HCT116 (cell line): ENCODE measurements at regions not wholly inside any gene's neighbourhood (a gene's known extent, or its start where the extent isn't known, plus 50 kb on each side); places are given as distances from the start of the nearest gene placed in this dataset.

Source experiments
- ATAC-seq: fragments of 200-7000 bp; cut with Tn5 transposase; 2 replicates; pipeline ENCODE4 v1.9.1; 2020; ENCODE audit warnings: mild to moderate bottlenecking, moderate library complexity
- BruUV-seq: library from RNA; stranded (reverse); fragments of 400-500 nt; replicated peaks from 2 replicates; lab custom pipeline; 2021; lab: Mats Ljungman, UMichigan
- CTCF ChIA-PET: fragments of 300-600 bp; sonication (Branson Sonifier 250); formaldehyde crosslinking; loops from one replicate; lab custom pipeline; 2021; ENCODE audit warnings: antibody characterized with exemption; lab: Charles Lee
- POLR2A ChIA-PET: fragments of 300-600, 350-600 bp; sonication (Branson Sonifier 250); formaldehyde crosslinking; loops from one replicate; lab custom pipeline; 2021; ENCODE audit warnings: antibody characterized with exemption; lab: Charles Lee
- RAD21 ChIA-PET, 2 experiments: fragments of 300-600 bp; sonication (Branson Sonifier 250); formaldehyde crosslinking; loops; one replicate each; lab custom pipeline; 2023; ENCODE audit warnings: low total read pairs in 2 of 2; ENCODE audit not compliant: uncharacterized antibody in 2 of 2, unreplicated experiment in 2 of 2, low non-redundant PET in 1 of 2; lab: Charles Lee
- DNase-seq: peaks from one replicate; pipeline ENCODE4 v3.0.0-alpha.2; 2010; ENCODE audit warnings: low read depth, low spot score
- H2AFZ ChIP-seq: fragments of 200-600 bp; shearing (Covaris generic), sonication (generic); 2 replicates; pipeline ENCODE4 v1.6.1; 2017; ENCODE audit warnings: low read depth, mixed run types, mixed read lengths, antibody characterized with exemption, low read length; ENCODE audit not compliant: poor library complexity, severe bottlenecking
- H3K27ac ChIP-seq: 2 replicates; pipeline ENCODE4 v1.5.1; 2012; ENCODE audit warnings: low read depth, low read length
- H3K27me3 ChIP-seq: fragments of 200-600 bp; sonication (generic); 2 replicates; pipeline ENCODE4 v1.6.1; 2016; ENCODE audit warnings: mixed run types, low read length, mixed read lengths; ENCODE audit not compliant: insufficient read depth
- H3K36me3 ChIP-seq, 2 experiments: fragments of 200-500 bp in 1 of 2; fragments of 200-600 bp in 1 of 2; sonication (Bioruptor generic) in 1 of 2; sonication (generic) in 1 of 2; 2 replicates each; pipeline versions ENCODE4 v1.5.1 to v1.6.1; 2014 to 2016; ENCODE audit warnings: low read length in 2 of 2, inconsistent platforms in 1 of 2, mixed read lengths in 1 of 2, mixed run types in 1 of 2; ENCODE audit not compliant: insufficient read depth in 2 of 2, control insufficient read depth in 1 of 2
- H3K4me1 ChIP-seq, 2 experiments: fragments of 200-600 bp in 1 of 2; sonication (generic) in 1 of 2; 2 replicates each; pipeline versions ENCODE4 v1.5.1 to v1.6.1; 2012 to 2017; ENCODE audit warnings: low read length in 2 of 2, inconsistent platforms in 1 of 2, mild to moderate bottlenecking in 1 of 2, mixed read lengths in 1 of 2, mixed run types in 1 of 2, moderate library complexity in 1 of 2; ENCODE audit not compliant: insufficient read depth in 2 of 2, control insufficient read depth in 1 of 2
- H3K4me2 ChIP-seq: fragments of 200-600 bp; sonication (generic); 2 replicates; pipeline ENCODE4 v1.6.1; 2017; ENCODE audit warnings: mixed run types, low read length, mixed read lengths
- H3K4me3 ChIP-seq, 2 experiments: fragments of 200-600 bp in 1 of 2; sonication (generic) in 1 of 2; replicated peaks in 1 of 2; 2 replicates each; pipeline ENCODE4 v1.5.1; 2011 to 2016; ENCODE audit warnings: low read length in 2 of 2, control low read depth in 1 of 2, low read depth in 1 of 2, mild to moderate bottlenecking in 1 of 2, mixed read lengths in 1 of 2, mixed run types in 1 of 2
- H3K79me2 ChIP-seq: fragments of 200-600 bp; sonication (generic); 2 replicates; pipeline ENCODE4 v1.6.1; 2017; ENCODE audit warnings: mild to moderate bottlenecking, mixed run types, low read length, moderate library complexity, mixed read lengths; ENCODE audit not compliant: insufficient read depth
- H3K9ac ChIP-seq: fragments of 200-600 bp; sonication (generic); 2 replicates; pipeline ENCODE4 v1.6.1; 2016; ENCODE audit warnings: low read length, mixed read lengths
- H3K9me2 ChIP-seq: fragments of 200-600 bp; sonication (generic), shearing (Covaris generic); 2 replicates; pipeline ENCODE4 v1.6.1; 2017; ENCODE audit warnings: mixed run types, mild to moderate bottlenecking, moderate library complexity; ENCODE audit not compliant: insufficient read depth
- H3K9me3 ChIP-seq, 2 experiments: fragments of 200-500 bp in 1 of 2; fragments of 200-600 bp in 1 of 2; sonication (Bioruptor generic) in 1 of 2; sonication (generic) in 1 of 2; 2 replicates each; pipeline ENCODE4 v1.6.1; 2014 to 2017; ENCODE audit warnings: low read length in 2 of 2, mixed read lengths in 2 of 2, inconsistent platforms in 1 of 2, low read depth in 1 of 2, mild to moderate bottlenecking in 1 of 2, mixed run types in 1 of 2, moderate library complexity in 1 of 2; ENCODE audit not compliant: control insufficient read depth in 1 of 2, insufficient read depth in 1 of 2
- H4K20me1 ChIP-seq: fragments of 200-600 bp; sonication (generic), shearing (Covaris generic); 2 replicates; pipeline ENCODE4 v1.6.1; 2017; ENCODE audit warnings: mixed run types, mild to moderate bottlenecking, moderate library complexity; ENCODE audit not compliant: insufficient read depth
- CBX3 ChIP-seq: IDR thresholded peaks from 2 replicates; pipeline ENCODE4 v1.6.1; 2012; ENCODE audit warnings: low read depth
- CEBPB ChIP-seq: IDR thresholded peaks from 2 replicates; pipeline ENCODE4 v1.6.1; 2012; ENCODE audit warnings: low read depth
- ELF1 ChIP-seq: IDR thresholded peaks from 2 replicates; pipeline ENCODE4 v1.6.1; 2012; ENCODE audit warnings: low read depth, borderline replicate concordance
- EZH2 ChIP-seq: fragments of 200-600 bp; sonication (generic); IDR thresholded peaks from 2 replicates; pipeline ENCODE4 v1.6.1; 2017; ENCODE audit warnings: antibody characterized with exemption, mixed run types
- EZH2phosphoT487 ChIP-seq: fragments of 200-600 bp; IDR thresholded peaks from 2 replicates; pipeline ENCODE4 v1.6.1; 2018; ENCODE audit warnings: antibody characterized with exemption, borderline replicate concordance
- FOSL1 ChIP-seq: IDR thresholded peaks from 2 replicates; pipeline ENCODE4 v1.6.1; 2012; ENCODE audit warnings: low read depth
- RAD21 ChIP-seq: IDR thresholded peaks from 2 replicates; pipeline ENCODE4 v1.6.1; 2012; ENCODE audit warnings: low read depth, mild to moderate bottlenecking
- SIN3A ChIP-seq: IDR thresholded peaks from 2 replicates; pipeline ENCODE4 v1.6.1; 2012; ENCODE audit warnings: low read depth
- SRF ChIP-seq: IDR thresholded peaks from 2 replicates; pipeline ENCODE4 v1.6.1; 2012; ENCODE audit warnings: low read depth
- TCF7L2 ChIP-seq: IDR thresholded peaks from 2 replicates; pipeline ENCODE4 v1.7.0; 2011; ENCODE audit warnings: borderline replicate concordance, inconsistent platforms; ENCODE audit not compliant: insufficient read depth, insufficient read length; ENCODE audit errors: extremely low read depth
- ZNF274 ChIP-seq: fragments of 200-500 bp; sonication (Bioruptor generic); IDR thresholded peaks from 2 replicates; pipeline ENCODE4 v1.6.1; 2014; ENCODE audit warnings: mild to moderate bottlenecking, low read depth, low read length, inconsistent platforms
- intact Hi-C: fragments of 100-400 bp; cut with micrococcal nuclease; formaldehyde crosslinking; loops from 2 replicates; pipeline ENCODE4 v1.10.0; 2022
- TF ChIP-seq, protein P1 (sequence below): IDR thresholded peaks from 2 replicates; pipeline ENCODE4 v1.6.1; 2012
- TF ChIP-seq, protein P2 (sequence below): IDR thresholded peaks from 2 replicates; pipeline ENCODE4 v1.6.1; 2012; ENCODE audit warnings: low read depth
- TF ChIP-seq, protein P3 (sequence below): IDR thresholded peaks from 2 replicates; pipeline ENCODE4 v1.6.1; 2011; ENCODE audit warnings: mild to moderate bottlenecking, low read length, moderate library complexity; ENCODE audit not compliant: insufficient replicate concordance; ENCODE audit errors: extremely low read depth

DNA sequence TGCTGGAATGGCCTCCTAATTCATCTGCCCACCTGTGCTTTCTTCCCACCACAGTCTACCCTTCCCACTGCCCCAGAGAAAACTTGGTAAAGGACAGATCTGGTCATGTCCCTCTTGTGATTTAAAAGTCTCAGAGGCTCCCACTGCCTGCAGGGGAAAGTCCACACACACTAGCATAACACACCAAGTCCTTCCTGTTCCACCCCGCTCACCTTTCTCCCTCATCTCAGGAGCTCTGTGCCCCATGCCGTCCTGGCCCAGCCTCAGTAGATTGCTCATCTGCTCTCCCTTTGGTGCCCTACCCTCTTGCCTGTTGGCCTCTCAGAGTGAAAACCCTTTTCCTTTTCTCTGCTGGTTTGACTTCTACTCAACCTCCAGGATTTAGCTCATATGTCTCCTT is 111.4 kb upstream of the MAP3K1 start:
- H3K36me3 ChIP-seq = no peaks in the 10 kb centered on the region
- POLR2A ChIA-PET = no interaction called here
- H3K79me2 ChIP-seq = no peaks in the 10 kb centered on the region
- no peak for ATAC-seq
- peaks cover 6% of the 10 kb centered on the region; the same call in 1 of the 2 replicates for H3K27me3 ChIP-seq
- H3K9me3 ChIP-seq = no peaks in the 10 kb centered on the region
- no peak overlapping the region for H3K27ac ChIP-seq
- DNase-seq = no peak
- intact Hi-C loops = no loop called here
- RAD21 ChIA-PET = no interaction called here
- CTCF ChIA-PET = no interaction called here
- H3K9me2 ChIP-seq = no peaks in the 10 kb centered on the region
- H3K9ac ChIP-seq = no peak overlapping the region
- no TSS peak for BruUV-seq
- H3K4me1 ChIP-seq = no peaks in the 10 kb centered on the region
- H2AFZ ChIP-seq = no peak overlapping the region
- TF ChIP-seq, protein P1, sequence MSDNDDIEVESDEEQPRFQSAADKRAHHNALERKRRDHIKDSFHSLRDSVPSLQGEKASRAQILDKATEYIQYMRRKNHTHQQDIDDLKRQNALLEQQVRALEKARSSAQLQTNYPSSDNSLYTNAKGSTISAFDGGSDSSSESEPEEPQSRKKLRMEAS = no peak
- no peaks in the 10 kb centered on the region for H4K20me1 ChIP-seq
- no peak overlapping the region for H3K4me3 ChIP-seq
- H3K4me2 ChIP-seq = no peak overlapping the region

DNA sequence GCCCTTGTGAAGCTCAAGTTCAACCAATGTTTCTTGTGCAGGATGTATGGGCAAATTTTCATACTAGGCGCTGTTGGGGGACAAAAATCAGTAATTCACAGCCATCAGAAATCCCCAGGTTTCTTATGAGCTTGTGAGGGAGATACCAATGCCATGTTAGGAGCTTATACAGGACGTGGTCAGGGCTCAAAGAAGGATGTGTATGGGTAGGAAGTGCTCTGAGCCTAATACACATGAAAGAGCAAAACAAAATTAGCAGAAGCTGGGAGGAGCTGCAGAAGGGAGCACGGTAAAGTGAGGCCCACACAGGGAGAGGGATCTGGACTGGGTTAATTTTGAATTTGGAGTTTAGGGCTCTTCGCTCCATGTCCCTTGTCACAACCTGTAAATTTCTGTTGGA is 114.6 kb upstream of the MAP3K1 start:
- no peak overlapping the region for H3K4me2 ChIP-seq
- H4K20me1 ChIP-seq = no peaks in the 10 kb centered on the region
- no peak overlapping the region for H3K4me3 ChIP-seq
- H3K27ac ChIP-seq = no peak overlapping the region
- no TSS peak for BruUV-seq
- H3K9me2 ChIP-seq = no peaks in the 10 kb centered on the region
- DNase-seq (no peak), ATAC-seq (no peak)
- no peaks in the 10 kb centered on the region for H3K9me3 ChIP-seq
- no peaks in the 10 kb centered on the region for H3K4me1 ChIP-seq
- no peaks in the 10 kb centered on the region for H3K79me2 ChIP-seq
- ChIA-PET CTCF (no interaction called here), RAD21 (no interaction called here), POLR2A (no interaction called here)
- no peaks in the 10 kb centered on the region for H3K36me3 ChIP-seq
- H3K27me3 ChIP-seq = peaks cover 6% of the 10 kb centered on the region; the same call in 1 of the 2 replicates
- H2AFZ ChIP-seq = no peak overlapping the region
- intact Hi-C loops = no loop called here
- H3K9ac ChIP-seq = no peak overlapping the region
- TF ChIP-seq FOSL1 (no peak), SRF (no peak), TCF7L2 (no peak), EZH2 (no peak), EZH2phosphoT487 (no peak), SIN3A (no peak), CBX3 (no peak), CEBPB (no peak), RAD21 (no peak), ZNF274 (no peak), ELF1 (no peak)
- TF ChIP-seq, protein P2, sequence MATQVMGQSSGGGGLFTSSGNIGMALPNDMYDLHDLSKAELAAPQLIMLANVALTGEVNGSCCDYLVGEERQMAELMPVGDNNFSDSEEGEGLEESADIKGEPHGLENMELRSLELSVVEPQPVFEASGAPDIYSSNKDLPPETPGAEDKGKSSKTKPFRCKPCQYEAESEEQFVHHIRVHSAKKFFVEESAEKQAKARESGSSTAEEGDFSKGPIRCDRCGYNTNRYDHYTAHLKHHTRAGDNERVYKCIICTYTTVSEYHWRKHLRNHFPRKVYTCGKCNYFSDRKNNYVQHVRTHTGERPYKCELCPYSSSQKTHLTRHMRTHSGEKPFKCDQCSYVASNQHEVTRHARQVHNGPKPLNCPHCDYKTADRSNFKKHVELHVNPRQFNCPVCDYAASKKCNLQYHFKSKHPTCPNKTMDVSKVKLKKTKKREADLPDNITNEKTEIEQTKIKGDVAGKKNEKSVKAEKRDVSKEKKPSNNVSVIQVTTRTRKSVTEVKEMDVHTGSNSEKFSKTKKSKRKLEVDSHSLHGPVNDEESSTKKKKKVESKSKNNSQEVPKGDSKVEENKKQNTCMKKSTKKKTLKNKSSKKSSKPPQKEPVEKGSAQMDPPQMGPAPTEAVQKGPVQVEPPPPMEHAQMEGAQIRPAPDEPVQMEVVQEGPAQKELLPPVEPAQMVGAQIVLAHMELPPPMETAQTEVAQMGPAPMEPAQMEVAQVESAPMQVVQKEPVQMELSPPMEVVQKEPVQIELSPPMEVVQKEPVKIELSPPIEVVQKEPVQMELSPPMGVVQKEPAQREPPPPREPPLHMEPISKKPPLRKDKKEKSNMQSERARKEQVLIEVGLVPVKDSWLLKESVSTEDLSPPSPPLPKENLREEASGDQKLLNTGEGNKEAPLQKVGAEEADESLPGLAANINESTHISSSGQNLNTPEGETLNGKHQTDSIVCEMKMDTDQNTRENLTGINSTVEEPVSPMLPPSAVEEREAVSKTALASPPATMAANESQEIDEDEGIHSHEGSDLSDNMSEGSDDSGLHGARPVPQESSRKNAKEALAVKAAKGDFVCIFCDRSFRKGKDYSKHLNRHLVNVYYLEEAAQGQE = no peak
- TF ChIP-seq, protein P3, sequence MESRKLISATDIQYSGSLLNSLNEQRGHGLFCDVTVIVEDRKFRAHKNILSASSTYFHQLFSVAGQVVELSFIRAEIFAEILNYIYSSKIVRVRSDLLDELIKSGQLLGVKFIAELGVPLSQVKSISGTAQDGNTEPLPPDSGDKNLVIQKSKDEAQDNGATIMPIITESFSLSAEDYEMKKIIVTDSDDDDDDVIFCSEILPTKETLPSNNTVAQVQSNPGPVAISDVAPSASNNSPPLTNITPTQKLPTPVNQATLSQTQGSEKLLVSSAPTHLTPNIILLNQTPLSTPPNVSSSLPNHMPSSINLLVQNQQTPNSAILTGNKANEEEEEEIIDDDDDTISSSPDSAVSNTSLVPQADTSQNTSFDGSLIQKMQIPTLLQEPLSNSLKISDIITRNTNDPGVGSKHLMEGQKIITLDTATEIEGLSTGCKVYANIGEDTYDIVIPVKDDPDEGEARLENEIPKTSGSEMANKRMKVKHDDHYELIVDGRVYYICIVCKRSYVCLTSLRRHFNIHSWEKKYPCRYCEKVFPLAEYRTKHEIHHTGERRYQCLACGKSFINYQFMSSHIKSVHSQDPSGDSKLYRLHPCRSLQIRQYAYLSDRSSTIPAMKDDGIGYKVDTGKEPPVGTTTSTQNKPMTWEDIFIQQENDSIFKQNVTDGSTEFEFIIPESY = no peak
